GM12891 (cell line): ENCODE measurements at regions not wholly inside any gene's neighbourhood (a gene's known extent, or its start where the extent isn't known, plus 50 kb on each side); places are given as distances from the start of the nearest gene placed in this dataset.

ENCODE experiments used
- POLR2A ChIP-seq: IDR thresholded peaks from 2 replicates; pipeline ENCODE4 v1.6.1; 2011; ENCODE audit warnings: low read depth, low read length, control low read depth
- POLR2AphosphoS5 ChIP-seq: IDR thresholded peaks from 2 replicates; pipeline ENCODE4 v1.6.1; 2011; ENCODE audit warnings: low read depth, low read length, control low read depth
- POU2F2 ChIP-seq: IDR thresholded peaks from 2 replicates; pipeline ENCODE4 v1.6.1; 2011; ENCODE audit warnings: low read depth, mild to moderate bottlenecking, control low read depth, low read length, moderate library complexity
- SPI1 ChIP-seq: IDR thresholded peaks from 2 replicates; pipeline ENCODE4 v1.6.1; 2011; ENCODE audit warnings: low read depth, low read length, control low read depth
- TAF1 ChIP-seq: IDR thresholded peaks from 2 replicates; pipeline ENCODE4 v1.6.1; 2011; ENCODE audit warnings: low read depth, low read length, control low read depth

DNA sequence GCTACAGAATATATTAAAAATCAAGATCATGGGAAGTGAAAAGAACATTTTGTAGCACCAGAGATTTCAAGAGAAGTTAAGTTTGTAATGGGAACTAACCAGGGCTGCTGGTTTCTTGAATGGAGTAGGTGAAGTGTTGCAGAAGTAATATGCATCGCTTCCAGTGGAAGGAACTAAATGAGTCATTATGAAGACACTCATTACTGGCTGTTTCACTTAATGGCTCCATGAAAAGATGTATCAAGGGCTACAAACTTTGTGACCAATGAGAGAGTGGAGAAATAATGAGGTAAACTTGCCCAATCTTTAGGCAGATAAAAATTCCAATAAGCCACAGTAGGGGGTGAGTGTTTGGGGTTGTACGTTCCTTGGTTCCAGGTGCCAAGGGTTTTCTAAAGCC lies 380.4 kb upstream of the POU3F3 start:
- TF ChIP-seq TAF1: no peak
- TF ChIP-seq POLR2A: no peak
- no peak for TF ChIP-seq POLR2AphosphoS5
- TF ChIP-seq SPI1: no peak
- no peak for TF ChIP-seq POU2F2
